ENCODE measurements at regions not wholly inside any gene's neighbourhood (a gene's known extent, or its start where the extent isn't known, plus 50 kb on each side); places are given as distances from the start of the nearest gene placed in this dataset.

GRCh38 chr12:59407799-59408198 is 188.0 kb upstream of the SLC16A7 start:
- TF ChIP-seq, protein P1, sequence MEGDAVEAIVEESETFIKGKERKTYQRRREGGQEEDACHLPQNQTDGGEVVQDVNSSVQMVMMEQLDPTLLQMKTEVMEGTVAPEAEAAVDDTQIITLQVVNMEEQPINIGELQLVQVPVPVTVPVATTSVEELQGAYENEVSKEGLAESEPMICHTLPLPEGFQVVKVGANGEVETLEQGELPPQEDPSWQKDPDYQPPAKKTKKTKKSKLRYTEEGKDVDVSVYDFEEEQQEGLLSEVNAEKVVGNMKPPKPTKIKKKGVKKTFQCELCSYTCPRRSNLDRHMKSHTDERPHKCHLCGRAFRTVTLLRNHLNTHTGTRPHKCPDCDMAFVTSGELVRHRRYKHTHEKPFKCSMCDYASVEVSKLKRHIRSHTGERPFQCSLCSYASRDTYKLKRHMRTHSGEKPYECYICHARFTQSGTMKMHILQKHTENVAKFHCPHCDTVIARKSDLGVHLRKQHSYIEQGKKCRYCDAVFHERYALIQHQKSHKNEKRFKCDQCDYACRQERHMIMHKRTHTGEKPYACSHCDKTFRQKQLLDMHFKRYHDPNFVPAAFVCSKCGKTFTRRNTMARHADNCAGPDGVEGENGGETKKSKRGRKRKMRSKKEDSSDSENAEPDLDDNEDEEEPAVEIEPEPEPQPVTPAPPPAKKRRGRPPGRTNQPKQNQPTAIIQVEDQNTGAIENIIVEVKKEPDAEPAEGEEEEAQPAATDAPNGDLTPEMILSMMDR (IDR thresholded peaks at IDR 0.05): no peak
- no peak for TF ChIP-seq POLR2A (IDR thresholded peaks at IDR 0.05)
